Osteocyte (in vitro differentiated cells): ENCODE measurements at regions not wholly inside any gene's neighbourhood (a gene's known extent, or its start where the extent isn't known, plus 50 kb on each side); places are given as distances from the start of the nearest gene placed in this dataset.

Experiments used
- DNase-seq: peaks from one replicate; pipeline ENCODE4 v3.0.0; 2021; ENCODE audit warnings: mixed read lengths; ENCODE audit not compliant: unreplicated experiment; ENCODE audit errors: extremely low spot score
- H3K27ac Mint-ChIP-seq: one replicate; pipeline ENCODE4 v1.8.0; 2021; ENCODE audit warnings: mild to moderate bottlenecking, mixed read lengths; ENCODE audit not compliant: unreplicated experiment
- H3K27me3 Mint-ChIP-seq: one replicate; pipeline ENCODE4 v1.8.0; 2021; ENCODE audit warnings: mixed read lengths; ENCODE audit not compliant: unreplicated experiment
- H3K36me3 Mint-ChIP-seq: one replicate; pipeline ENCODE4 v1.8.0; 2021; ENCODE audit warnings: mixed read lengths; ENCODE audit not compliant: unreplicated experiment
- H3K4me1 Mint-ChIP-seq: one replicate; pipeline ENCODE4 v1.8.0; 2021; ENCODE audit warnings: mixed read lengths; ENCODE audit not compliant: unreplicated experiment
- H3K4me3 Mint-ChIP-seq: one replicate; pipeline ENCODE4 v1.8.0; 2021; ENCODE audit warnings: mild to moderate bottlenecking, moderate library complexity, mixed read lengths; ENCODE audit not compliant: unreplicated experiment
- H3K9me3 Mint-ChIP-seq: one replicate; pipeline ENCODE4 v1.8.0; 2021; ENCODE audit warnings: mixed read lengths; ENCODE audit not compliant: unreplicated experiment
- TF ChIP-seq, protein P1 (sequence below): fragments of 200-600 bp; sonication (generic); IDR thresholded peaks from 2 replicates; pipeline ENCODE4 v1.5.0; 2021; ENCODE audit warnings: antibody characterized with exemption, mild to moderate bottlenecking, moderate library complexity

- H3K9me3 Mint-ChIP-seq: peaks cover 29% of the 10 kb centered on the region
- no peak overlapping the region for H3K4me3 Mint-ChIP-seq
- TF ChIP-seq, protein P1, sequence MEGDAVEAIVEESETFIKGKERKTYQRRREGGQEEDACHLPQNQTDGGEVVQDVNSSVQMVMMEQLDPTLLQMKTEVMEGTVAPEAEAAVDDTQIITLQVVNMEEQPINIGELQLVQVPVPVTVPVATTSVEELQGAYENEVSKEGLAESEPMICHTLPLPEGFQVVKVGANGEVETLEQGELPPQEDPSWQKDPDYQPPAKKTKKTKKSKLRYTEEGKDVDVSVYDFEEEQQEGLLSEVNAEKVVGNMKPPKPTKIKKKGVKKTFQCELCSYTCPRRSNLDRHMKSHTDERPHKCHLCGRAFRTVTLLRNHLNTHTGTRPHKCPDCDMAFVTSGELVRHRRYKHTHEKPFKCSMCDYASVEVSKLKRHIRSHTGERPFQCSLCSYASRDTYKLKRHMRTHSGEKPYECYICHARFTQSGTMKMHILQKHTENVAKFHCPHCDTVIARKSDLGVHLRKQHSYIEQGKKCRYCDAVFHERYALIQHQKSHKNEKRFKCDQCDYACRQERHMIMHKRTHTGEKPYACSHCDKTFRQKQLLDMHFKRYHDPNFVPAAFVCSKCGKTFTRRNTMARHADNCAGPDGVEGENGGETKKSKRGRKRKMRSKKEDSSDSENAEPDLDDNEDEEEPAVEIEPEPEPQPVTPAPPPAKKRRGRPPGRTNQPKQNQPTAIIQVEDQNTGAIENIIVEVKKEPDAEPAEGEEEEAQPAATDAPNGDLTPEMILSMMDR: no peak
- no peaks in the 10 kb centered on the region for H3K27me3 Mint-ChIP-seq
- no peak for DNase-seq
- H3K4me1 Mint-ChIP-seq: peaks cover 2% of the 10 kb centered on the region
- no peaks in the 10 kb centered on the region for H3K36me3 Mint-ChIP-seq
- no peak overlapping the region for H3K27ac Mint-ChIP-seq
Observed at GRCh38 chrX:113982766-113983165, 601.1 kb upstream of the HTR2C start.

- no peaks in the 10 kb centered on the region for H3K27me3 Mint-ChIP-seq
- H3K4me1 Mint-ChIP-seq: no peaks in the 10 kb centered on the region
- no peak for DNase-seq
- no peak overlapping the region for H3K4me3 Mint-ChIP-seq
- H3K9me3 Mint-ChIP-seq: peaks cover 22% of the 10 kb centered on the region
- TF ChIP-seq, protein P1: no peak
- no peak overlapping the region for H3K27ac Mint-ChIP-seq
- H3K36me3 Mint-ChIP-seq: no peaks in the 10 kb centered on the region
Observed at GRCh38 chrX:113980953-113981352, 602.9 kb upstream of the HTR2C start.

DNA sequence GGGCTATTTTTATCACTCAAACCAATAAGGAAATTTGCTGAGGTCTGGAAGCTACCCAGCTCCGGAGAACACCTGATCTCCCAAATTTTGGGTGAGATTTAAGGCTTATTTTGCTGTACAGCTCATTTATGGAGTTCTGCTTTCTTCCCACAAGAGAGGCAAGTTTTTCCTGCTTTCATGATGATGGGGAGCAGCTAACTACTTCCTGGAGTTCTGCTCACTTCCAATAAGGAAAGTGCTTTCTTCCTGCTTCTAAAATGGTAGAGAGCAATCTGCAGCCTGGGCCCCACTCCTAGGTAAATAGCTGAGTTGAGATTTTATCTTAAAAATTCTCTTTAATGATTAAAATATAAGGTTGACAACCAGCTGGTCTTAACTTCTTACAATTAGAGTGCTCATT is 606.0 kb upstream of the HTR2C start:
- Mint-ChIP-seq H3K4me1 (no peaks in the 10 kb centered on the region), H3K27me3 (no peaks in the 10 kb centered on the region), H3K9me3 (peaks cover 23% of the 10 kb centered on the region), H3K4me3 (no peak overlapping the region), H3K27ac (no peak overlapping the region), H3K36me3 (no peaks in the 10 kb centered on the region)
- DNase-seq: no peak
- TF ChIP-seq, protein P1: no peak

GRCh38 chrX:113975441-113975840 is 608.4 kb upstream of the HTR2C start:
- no peak overlapping the region for H3K27ac Mint-ChIP-seq

DNA sequence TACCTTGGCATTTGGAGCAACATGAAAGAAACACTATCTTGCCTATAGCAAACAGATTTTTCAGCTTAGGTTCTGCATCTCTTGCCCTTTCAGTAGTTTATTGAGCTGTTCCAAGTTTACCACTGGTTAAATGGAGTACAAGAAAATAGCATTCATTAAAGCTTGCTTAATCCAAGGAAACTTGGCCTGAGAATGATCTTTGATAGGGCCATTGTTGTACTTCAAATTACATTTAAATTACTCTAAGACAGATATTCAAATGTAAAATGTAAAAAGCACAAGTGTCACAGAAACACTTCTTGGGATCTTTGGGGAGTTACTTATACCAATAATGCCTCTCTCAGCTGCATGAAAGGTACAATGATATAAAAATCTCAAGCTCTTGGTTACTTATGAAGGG is 609.0 kb upstream of the HTR2C start:
- TF ChIP-seq, protein P1: no peak
- H3K36me3 Mint-ChIP-seq: no peaks in the 10 kb centered on the region
- no peaks in the 10 kb centered on the region for H3K4me1 Mint-ChIP-seq

More at GRCh38 chrX:113975441-113975840, 608.4 kb upstream of the HTR2C start:
- Mint-ChIP-seq H3K36me3 (no peaks in the 10 kb centered on the region), H3K4me3 (no peak overlapping the region), H3K9me3 (peaks cover 17% of the 10 kb centered on the region), H3K27me3 (no peaks in the 10 kb centered on the region), H3K4me1 (no peaks in the 10 kb centered on the region)
- no peak for DNase-seq
- TF ChIP-seq, protein P1: no peak

More for the DNA sequence above, 609.0 kb upstream of the HTR2C start:
- H3K4me3 Mint-ChIP-seq: no peak overlapping the region
- no peak for DNase-seq
- H3K27ac Mint-ChIP-seq: no peak overlapping the region
- H3K27me3 Mint-ChIP-seq: no peaks in the 10 kb centered on the region
- H3K9me3 Mint-ChIP-seq: peaks cover 13% of the 10 kb centered on the region
